ENCODE measurements at regions not wholly inside any gene's neighbourhood (a gene's known extent, or its start where the extent isn't known, plus 50 kb on each side); places are given as distances from the start of the nearest gene placed in this dataset.

DNA sequence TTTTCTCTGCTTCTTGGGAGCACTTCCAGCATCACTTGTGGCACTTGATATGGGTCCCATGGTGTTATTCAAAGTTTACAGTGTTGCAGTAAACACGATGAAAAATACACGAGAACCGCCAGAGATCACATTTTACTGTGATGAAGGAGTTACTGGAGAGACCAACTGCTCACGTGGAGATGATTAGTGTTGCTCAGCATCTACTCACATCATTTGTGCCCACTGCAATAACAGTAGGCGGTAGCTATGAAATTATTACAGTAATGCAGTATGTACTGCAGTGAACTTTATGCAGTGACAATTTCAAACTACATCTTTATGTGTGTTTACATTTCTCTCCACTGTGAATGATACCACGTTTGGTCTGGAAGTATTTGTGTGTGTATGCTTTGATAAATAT is 93.5 kb downstream of the SLC4A3 start:
- TF ChIP-seq, protein P1, sequence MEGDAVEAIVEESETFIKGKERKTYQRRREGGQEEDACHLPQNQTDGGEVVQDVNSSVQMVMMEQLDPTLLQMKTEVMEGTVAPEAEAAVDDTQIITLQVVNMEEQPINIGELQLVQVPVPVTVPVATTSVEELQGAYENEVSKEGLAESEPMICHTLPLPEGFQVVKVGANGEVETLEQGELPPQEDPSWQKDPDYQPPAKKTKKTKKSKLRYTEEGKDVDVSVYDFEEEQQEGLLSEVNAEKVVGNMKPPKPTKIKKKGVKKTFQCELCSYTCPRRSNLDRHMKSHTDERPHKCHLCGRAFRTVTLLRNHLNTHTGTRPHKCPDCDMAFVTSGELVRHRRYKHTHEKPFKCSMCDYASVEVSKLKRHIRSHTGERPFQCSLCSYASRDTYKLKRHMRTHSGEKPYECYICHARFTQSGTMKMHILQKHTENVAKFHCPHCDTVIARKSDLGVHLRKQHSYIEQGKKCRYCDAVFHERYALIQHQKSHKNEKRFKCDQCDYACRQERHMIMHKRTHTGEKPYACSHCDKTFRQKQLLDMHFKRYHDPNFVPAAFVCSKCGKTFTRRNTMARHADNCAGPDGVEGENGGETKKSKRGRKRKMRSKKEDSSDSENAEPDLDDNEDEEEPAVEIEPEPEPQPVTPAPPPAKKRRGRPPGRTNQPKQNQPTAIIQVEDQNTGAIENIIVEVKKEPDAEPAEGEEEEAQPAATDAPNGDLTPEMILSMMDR (IDR thresholded peaks at IDR 0.05) = no peak
- no peak for TF ChIP-seq POLR2A (IDR thresholded peaks at IDR 0.05)
